COLO668 (cell line): ENCODE measurements at regions not wholly inside any gene's neighbourhood (a gene's known extent, or its start where the extent isn't known, plus 50 kb on each side); places are given as distances from the start of the nearest gene placed in this dataset.

ENCODE experiments used
- DNase-seq: peaks from one replicate; lab custom pipeline; 2025; ENCODE audit not compliant: unreplicated experiment; lab: John Stamatoyannopoulos, UW

DNA sequence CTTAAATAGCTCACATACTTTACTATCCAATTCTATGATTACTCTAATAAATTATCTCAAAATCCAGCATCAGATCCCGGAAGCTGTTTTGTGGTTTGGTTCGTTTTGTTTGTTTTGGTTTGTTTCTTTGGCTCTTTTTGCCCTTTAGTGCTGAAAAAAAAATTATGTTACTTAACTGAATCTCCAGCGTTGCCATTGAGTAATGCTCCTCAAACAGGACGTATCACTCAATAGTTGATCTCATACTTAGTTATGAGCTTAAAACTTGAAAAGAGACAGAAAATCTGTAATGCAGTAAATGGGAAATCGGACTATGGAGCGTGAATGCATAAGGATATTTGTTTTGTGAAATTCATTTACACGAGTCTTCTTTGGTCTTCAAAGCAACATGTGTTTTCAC lies 533.8 kb upstream of the TMPRSS15 start:
- DNase-seq: no peak

DNA sequence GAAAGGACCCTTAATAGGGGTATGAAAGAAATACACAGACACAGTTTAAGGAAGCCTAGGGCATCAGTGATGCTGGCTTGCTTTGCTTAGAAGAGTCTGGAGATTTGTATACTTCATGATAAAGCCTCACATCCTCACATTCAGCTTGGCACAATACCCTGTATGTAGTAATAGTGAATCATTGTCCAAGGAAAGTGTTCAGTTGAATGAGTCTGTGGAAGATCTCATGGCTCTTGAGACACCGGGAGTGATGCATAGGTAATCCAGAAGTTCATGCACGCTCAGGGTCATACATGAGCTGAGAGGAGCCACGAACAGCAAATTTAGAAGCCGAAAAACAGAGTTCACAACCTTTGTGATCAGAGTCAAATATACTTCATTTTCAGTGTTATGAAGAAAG lies 537.2 kb upstream of the TMPRSS15 start:
- no peak for DNase-seq

DNA sequence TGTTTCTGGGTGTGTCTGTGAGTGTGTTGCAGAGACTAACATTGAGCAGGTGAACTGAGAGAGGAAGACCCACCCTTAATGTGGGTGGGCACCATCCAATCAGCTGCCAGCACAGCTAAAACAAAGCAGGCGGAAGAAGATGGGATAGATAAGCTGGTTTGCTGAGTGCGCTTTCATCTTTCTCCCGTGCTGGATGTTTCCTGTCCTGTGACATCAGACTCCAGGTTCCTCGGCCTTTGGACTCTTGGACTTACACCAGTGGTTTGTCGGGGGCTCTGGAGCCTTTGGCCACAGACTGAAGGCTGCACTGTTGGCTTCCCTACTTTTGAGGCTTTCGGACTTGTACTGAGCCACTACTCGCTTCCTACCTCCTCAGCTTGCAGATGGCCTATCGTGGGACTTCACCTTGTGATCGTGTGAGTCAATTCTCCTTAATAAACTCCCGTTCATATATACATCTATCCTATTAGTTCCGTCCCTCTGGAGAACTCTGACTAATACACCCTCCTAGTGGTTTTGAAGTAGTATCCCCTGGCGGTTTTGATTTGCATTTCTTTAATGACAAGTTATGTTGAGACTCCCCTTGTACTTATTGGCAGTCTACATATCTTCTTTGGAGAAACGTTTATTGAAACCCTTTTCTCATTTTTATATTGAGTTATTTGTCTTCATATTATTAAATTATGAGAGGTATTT lies 546.6 kb upstream of the TMPRSS15 start:
- no peak for DNase-seq

DNA sequence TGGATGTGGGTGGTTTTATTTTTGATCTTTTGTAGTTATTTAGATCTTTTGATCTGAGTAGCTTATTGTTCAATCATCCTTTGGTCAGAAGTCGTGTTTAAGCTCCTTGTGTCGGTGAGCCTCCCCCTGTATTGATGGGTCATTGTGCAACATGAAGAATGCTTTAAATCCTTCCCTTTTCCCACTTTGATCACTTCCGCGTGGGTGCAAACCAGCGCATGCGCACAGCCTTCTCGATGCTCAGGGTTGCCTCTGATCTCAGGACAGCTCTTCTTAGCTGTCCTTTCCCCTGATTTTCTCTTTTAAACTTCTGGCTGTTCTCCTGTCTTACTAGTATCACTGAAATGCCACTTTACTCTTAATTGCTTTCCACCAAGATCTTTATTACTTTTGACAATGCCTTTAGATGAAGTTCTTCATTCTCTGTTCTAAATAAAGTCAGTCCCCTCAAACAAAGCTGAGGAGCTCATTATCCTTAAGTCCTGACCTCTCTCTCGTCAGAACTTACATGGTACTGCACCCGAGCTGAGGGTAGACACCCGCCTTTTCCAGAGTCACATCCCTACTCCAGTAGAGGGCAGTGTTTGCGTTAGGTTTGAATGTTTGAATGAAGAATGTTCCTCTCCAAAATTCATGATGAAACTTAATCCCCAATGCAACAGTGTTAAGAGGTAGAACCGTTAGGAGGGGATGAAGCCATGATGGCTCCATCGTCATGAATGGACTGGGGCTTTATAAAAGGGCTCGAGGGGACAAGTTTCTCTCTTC lies 547.9 kb upstream of the TMPRSS15 start:
- no peak for DNase-seq

DNA sequence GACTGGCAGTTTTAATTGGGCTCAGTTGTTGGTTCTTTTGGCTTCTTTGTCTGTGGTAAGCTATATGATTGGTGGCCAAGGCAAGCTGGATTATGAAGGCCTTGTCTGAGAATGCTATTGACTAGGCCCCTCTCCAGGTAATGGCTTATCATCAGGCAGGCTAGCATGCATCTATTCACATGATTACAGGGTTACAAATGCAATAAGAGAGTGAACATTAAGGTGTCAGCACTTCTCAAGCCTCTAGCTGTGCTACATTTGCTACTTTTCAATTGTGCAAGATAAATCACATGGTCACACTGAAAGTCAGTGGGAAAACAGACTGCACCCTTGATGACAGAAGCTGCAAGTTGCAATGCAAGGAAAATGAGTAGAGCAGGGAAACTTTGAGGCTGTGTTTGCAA lies 550.9 kb upstream of the TMPRSS15 start:
- no peak for DNase-seq

DNA sequence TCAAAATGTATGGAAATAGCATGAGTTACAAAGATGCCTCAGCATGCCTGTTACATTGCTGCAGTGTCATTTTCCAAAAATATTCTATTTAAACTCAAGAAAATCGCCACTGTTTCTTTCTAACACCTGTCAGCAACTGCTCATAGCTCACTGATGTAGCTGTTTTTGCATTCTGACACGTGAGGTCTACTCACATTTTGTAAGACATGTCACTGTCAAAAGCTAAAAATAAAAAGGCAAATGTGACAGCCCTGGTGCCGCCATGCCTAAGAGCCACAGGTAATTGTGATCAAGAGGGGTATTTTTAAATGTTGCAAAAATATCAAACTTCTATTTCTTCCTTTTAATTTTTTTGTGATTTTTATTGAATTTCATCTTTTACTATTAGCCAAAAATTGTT lies 556.2 kb upstream of the TMPRSS15 start:
- DNase-seq: no peak

DNA sequence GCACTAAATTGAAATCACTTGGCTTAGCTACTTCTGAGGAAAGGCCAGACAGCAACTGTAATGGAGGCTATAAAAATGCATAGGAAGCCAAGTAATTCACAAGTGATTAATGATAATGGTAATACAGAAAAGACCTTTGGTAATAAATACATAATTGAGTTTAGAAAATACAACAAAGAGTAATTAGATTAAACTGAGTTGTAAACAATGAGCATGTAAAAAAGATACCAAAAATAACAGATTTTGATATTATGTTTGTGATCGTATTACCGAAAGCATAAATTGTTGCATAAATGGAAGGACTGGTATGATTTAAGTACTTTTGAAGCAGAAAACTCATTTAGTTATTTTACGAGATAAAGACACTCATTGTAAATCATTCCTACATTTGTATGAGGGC lies 556.7 kb upstream of the TMPRSS15 start:
- no peak for DNase-seq

DNA sequence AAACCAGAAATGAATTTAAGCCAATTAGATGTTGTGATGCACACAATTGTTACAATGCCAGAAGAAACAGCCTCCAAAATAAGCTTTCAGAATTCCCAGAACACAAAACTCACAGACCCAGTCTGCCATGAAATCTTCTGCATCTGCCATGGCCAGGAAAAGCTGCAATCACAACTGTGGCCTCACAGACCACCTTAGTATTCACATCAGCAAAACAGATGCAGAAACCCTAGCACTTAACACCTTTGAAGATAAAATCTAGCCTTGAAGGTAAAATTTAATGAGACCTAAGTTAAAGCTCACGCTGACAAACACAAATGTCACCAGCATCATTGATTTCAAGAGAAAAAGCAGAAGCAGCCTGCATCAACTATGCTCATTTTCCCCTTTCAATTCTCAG lies 566.8 kb upstream of the TMPRSS15 start:
- DNase-seq: no peak

DNA sequence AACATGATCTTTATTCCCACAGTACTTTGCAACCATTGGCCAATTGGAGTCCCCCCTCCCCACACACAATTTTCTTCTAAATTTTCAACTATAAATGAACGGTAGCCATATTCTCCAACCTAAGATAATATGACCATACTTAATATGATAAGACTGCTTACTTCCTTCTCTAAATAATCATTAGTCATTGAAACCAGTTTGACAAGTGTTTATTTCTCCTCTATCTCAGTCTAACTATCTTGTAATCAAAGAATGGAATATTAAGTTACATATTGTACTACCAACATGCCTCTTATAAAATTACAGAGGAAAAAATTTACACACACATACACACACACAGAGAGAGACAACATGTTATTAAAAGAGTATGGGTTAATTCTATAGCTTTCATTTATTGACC lies 567.4 kb upstream of the TMPRSS15 start:
- DNase-seq: no peak

DNA sequence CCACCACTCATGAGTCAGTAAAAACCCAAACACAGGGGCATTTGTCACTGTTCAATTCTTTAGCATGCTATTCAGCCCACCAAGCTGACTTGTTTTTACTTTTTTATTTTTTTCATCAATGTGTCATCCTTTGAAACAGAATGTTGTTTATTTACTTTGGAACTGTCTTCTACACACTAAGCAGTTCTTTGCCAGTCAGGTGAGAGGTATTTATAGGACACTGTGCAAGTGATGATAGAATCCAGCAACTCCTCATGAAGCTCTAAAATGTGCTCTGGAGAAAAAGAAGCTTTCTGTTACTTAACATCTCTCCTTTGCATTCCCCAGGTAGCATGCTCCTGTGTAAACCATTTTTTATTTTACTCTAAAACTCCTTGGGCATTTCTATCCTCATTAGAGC lies 582.0 kb upstream of the TMPRSS15 start:
- DNase-seq: no peak

DNA sequence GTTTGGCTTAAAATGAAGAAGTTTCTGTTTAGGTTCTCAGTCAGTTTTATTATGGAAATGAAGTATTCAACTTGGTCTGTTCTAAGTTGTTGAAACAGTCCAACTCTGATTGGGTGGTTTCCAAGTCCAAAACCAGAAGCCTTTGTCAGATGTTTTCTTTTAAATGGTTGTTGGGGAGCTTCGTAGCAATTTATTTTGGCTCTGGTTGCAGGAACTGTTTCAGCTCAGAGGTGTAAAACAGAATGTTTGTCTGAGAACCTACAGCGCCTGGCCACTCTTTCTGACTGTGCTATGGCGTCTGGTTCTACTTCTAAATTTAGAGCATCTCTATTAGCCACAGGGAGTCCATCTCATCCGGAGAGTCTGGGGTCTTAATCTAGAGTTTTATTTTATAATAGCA lies 582.6 kb upstream of the TMPRSS15 start:
- DNase-seq: no peak

DNA sequence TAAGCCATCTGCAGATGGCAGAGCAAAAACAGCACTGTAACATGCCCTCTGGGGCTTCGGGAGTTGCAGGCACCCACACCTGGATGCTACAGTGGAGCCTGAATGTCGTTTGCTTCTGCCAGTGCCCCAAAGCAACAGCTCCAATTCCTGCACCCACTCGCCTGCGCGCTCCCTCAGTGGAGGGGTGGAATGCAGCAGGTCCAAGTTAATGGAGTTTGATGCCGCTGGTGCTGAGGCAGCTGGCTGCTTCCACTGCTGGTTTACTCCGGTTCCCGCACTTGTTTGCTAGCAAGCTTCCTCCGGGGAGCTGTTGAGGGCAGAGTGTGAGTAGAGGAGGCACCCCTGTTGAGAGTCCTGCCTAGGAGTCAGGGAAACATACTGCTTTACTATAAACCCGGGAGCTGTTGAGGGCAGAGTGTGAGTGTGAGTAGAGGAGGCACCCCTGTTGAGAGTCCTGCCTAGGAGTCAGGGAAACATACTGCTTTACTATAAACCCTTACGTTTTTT lies 584.0 kb upstream of the TMPRSS15 start:
- no peak for DNase-seq

DNA sequence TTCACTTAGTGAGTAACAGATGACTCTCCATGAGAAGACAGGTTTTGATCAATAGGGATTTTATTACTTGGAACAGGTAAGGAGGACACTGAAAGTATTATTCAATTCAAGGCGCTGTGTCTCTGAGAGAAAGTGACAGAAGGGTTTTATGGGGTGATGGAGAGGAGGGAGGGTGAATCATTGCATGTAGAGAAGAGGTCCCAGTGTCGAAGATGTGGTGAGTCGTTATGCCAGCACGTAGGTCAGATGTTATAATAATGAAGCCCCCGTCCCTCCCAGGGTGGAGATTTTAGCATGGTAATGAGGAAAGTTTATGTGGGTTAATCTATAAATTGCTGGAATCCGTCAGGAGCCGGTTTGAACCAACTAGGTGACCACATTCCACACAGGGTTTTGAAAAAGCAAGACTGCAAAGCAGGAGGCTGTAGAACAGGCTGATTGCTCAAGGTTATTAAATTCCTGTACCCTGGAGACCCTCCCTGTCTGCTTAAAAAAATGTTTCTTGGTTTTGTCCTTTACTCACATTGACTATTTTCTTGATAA lies 586.4 kb upstream of the TMPRSS15 start:
- no peak for DNase-seq

DNA sequence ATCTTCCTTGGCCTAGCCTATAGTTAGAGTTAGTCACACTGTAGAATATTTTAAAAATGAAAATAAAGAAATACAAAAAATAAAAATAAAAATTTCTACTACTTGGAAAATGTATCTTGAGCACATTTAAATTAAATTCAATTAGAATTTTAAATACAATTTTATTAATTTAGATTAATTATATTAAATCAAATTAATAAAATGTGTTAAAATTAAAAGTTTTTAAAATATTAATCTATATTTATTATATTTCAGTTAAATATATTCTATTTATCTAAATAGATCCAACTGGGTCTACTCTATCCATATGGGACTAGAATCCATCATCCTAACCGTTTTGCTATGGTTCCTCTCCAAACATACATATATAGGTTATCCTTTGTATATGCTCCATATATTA lies 588.3 kb upstream of the TMPRSS15 start:
- DNase-seq: no peak

DNA sequence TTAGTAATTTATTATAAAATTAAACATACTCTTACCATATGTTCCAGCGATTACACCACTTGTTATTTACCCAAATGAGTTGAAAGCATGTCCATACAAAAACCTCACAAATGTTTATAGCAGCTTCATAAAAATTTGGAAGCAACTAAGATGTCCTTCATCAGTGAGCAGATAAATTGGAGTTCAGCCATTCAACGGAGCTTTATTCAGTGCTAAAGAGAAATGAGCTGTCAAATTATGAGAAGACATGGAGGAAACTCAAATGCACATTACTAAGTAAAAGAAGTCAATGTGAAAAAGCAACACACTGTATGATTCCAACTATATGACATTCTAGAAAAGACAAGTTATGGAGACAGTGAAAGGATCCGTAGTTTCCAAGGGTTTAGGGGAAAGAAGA lies 606.7 kb upstream of the TMPRSS15 start:
- DNase-seq: no peak

DNA sequence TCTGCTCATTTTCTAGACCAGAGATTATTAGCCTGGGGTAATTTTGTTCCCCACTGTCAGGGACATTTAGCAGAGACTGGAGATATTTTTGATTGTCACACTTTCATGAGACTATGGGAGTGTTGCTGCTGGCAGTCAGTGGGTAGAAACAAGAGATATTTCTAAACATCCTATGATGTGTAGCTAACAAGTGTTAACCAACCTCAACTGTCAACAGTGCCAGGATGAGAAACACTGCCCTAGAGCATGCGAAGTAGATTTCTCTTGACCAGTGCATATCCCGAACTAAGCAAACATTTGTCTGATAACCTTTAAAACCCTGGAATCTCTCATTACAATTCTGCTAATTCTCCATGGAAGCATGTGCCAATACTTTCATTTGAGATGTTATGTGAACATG lies 607.4 kb upstream of the TMPRSS15 start:
- DNase-seq: no peak

DNA sequence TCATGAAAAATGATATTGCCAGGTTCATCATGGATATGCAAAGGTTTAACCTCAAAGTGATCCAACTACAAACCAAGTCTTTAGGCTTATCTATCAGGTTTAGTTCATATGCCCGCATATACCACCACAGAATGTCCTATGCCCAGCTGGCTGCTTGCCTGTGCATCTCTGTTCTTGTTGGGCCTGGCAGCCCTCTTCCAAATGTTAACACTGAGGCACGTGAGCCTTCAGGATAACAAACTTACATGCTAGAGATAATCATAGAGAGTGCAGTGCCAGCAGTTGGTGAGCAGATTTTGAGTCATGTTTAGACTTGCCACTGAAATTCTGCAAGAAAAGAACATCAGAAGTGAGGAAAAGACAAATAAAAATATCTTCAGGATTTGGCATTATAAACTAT lies 607.9 kb upstream of the TMPRSS15 start:
- no peak for DNase-seq

DNA sequence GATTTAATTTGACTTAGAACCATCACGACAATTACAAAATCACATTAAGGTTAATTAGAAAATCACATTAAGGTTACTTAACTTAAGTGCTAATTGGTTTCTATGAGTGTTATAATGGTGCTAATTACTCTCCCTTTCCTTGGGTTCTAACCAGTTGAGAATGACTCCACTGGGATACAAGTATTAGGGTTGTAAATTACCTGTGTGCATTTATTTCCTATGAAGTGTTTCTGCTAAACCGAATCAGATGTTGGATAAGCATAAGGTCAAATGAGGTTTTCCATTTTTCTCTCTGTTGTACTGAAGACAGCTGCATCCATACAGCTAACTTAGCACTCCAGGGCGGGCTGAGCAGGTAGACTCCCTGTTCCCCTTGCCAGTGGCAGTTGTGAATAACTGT lies 610.3 kb upstream of the TMPRSS15 start:
- DNase-seq: no peak

DNA sequence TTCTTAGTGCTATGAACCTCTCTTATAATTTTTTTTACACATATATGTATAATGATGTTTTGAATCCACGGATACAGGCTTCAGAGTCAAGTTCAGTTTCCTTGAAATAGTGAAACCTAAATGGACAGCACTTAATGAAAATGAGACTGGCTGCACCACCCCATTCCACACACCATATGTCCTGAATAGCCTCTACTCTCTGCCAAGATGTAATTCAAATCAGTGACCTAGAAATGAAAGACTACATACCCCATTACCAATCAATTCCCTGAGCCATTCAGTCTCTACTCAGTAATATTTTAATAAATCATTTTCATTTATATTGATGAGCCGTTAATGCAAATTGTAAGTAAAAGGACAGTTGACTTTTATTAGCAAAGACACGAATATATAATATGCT lies 614.9 kb upstream of the TMPRSS15 start:
- DNase-seq: no peak

DNA sequence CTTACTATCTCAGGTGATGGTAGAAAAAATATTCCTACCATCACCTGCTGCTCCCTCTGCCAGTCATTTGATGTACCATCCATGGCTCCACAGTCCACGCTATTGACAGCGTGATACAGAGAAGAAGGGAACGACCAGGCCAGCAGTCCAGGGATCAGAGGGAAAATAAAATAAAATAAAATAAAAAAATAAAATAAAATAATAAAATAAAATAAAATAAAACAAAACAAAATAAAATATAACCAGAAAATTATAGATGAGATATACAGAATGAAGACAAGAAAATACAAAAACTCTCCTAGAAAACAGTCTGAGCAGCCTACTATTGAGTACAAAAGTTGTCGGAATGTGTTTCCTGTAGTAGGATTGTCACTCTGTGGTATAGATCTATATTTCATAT lies 619.4 kb upstream of the TMPRSS15 start:
- DNase-seq: no peak

DNA sequence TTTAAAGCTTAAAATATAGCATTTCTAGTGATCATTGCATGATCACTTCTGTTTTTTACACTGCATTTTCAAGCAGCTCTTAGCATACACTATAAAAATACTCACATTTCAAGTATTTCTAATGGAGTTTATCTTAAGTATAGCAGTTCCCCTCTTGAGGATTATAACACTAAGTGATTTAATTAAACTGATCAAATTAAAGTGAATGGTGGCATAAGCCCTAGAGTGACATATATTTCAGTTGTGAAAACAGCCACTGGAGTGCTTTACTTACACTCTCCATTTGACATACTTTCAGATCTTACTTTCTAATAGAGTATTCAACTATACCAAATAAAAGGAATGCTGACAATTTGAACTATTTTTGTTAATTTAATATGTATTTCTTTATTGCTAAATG lies 623.3 kb upstream of the TMPRSS15 start:
- DNase-seq: no peak

DNA sequence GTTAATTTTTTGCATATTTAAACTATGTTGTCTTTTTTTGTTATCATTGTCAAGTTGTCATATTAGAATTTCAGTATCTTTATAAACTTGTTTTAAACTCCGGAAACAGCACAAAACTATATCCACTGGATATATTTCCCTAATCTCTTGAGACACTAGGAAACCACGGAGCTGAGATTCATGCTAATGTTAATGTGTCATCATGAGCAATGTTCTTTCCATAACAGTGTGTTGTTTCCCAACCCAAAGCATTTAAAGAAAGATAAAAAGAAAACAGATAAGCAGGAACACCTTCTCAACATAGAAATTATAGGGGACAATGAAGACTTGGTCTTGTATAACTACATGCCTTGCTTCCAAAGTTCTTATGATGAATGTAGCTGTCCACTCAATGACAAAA lies 626.2 kb upstream of the TMPRSS15 start:
- no peak for DNase-seq
